C4-2B (cell line): ENCODE measurements at regions not wholly inside any gene's neighbourhood (a gene's known extent, or its start where the extent isn't known, plus 50 kb on each side); places are given as distances from the start of the nearest gene placed in this dataset.

ENCODE experiments used
- CTCF ChIP-seq: fragments of 450-650 bp; conservative IDR thresholded peaks from 2 replicates; pipeline ENCODE4 v1.5.1; 2017; ENCODE audit warnings: mild to moderate bottlenecking
- ZFX ChIP-seq: fragments of 450-650 bp; IDR thresholded peaks from 2 replicates; pipeline ENCODE4 v1.6.1; 2017

- no peak for TF ChIP-seq CTCF
- no peak for TF ChIP-seq ZFX
These were observed 130.7 kb downstream of the DIO2 start for GRCh38 chr14:80080601-80081000.
